ENCODE measurements at regions not wholly inside any gene's neighbourhood (a gene's known extent, or its start where the extent isn't known, plus 50 kb on each side); places are given as distances from the start of the nearest gene placed in this dataset.

GRCh38 chr10:130615457-130615856, 479.3 kb downstream of the GLRX3 start:
- intact Hi-C loops (cut with DNase I), result no loop called here
- no peaks in the 10 kb centered on the region for H3K9me3 ChIP-seq

GRCh38 chr10:130617985-130618384, 481.8 kb downstream of the GLRX3 start:
- no peaks in the 10 kb centered on the region for H3K9me3 ChIP-seq
- H3K9ac ChIP-seq (ENCODE audit: low read depth in 2 of 2, low read length in 2 of 2), result no peak overlapping the region
- no peak for TF ChIP-seq CTCF (IDR thresholded peaks at IDR 0.05)
- no peaks in the 10 kb centered on the region for H3K27me3 ChIP-seq
- H3K4me1 ChIP-seq, result no peaks in the 10 kb centered on the region
- intact Hi-C loops (cut with DNase I), result no loop called here
- no peak overlapping the region for H3K4me3 ChIP-seq
- H3K27ac ChIP-seq, result no peak overlapping the region
- DNase-seq, result no peak
- no peaks in the 10 kb centered on the region for H3K36me3 ChIP-seq

More at GRCh38 chr10:130615457-130615856, 479.3 kb downstream of the GLRX3 start:
- H3K4me3 ChIP-seq, result no peak overlapping the region
- H3K27ac ChIP-seq, result no peak overlapping the region
- TF ChIP-seq CTCF (IDR thresholded peaks at IDR 0.05), result no peak
- no peak overlapping the region for H3K9ac ChIP-seq (ENCODE audit: low read depth in 2 of 2, low read length in 2 of 2)
- no peak for DNase-seq
- no peaks in the 10 kb centered on the region for H3K36me3 ChIP-seq
- H3K4me1 ChIP-seq, result no peaks in the 10 kb centered on the region
- H3K27me3 ChIP-seq, result no peaks in the 10 kb centered on the region

GRCh38 chr10:130618647-130619046, 482.5 kb downstream of the GLRX3 start:
- no peak overlapping the region for H3K4me3 ChIP-seq
- no peak overlapping the region for H3K27ac ChIP-seq
- no peak overlapping the region for H3K9ac ChIP-seq (ENCODE audit: low read depth in 2 of 2, low read length in 2 of 2)
- intact Hi-C loops (cut with DNase I), result no loop called here
- DNase-seq, result no peak
- no peaks in the 10 kb centered on the region for H3K36me3 ChIP-seq
- no peaks in the 10 kb centered on the region for H3K27me3 ChIP-seq
- no peaks in the 10 kb centered on the region for H3K9me3 ChIP-seq
- TF ChIP-seq CTCF (IDR thresholded peaks at IDR 0.05), result no peak
- H3K4me1 ChIP-seq, result no peaks in the 10 kb centered on the region

GRCh38 chr10:130621231-130621775, 485.1 kb downstream of the GLRX3 start:
- Histone ChIP-seq H3K27ac (no peak overlapping the region), H3K9ac (ENCODE audit: low read depth in 2 of 2, low read length in 2 of 2) (no peak overlapping the region), H3K4me1 (no peaks in the 10 kb centered on the region), H3K27me3 (no peaks in the 10 kb centered on the region), H3K9me3 (no peaks in the 10 kb centered on the region), H3K36me3 (no peaks in the 10 kb centered on the region), H3K4me3 (no peak overlapping the region)
- no peak for DNase-seq
- intact Hi-C loops (cut with DNase I), result no loop called here
- TF ChIP-seq CTCF (IDR thresholded peaks at IDR 0.05), result no peak

- Histone ChIP-seq H3K27me3 (no peaks in the 10 kb centered on the region), H3K36me3 (no peaks in the 10 kb centered on the region), H3K9ac (ENCODE audit: low read depth in 2 of 2, low read length in 2 of 2) (no peak overlapping the region), H3K4me1 (no peaks in the 10 kb centered on the region), H3K9me3 (no peaks in the 10 kb centered on the region), H3K27ac (no peak overlapping the region), H3K4me3 (no peak overlapping the region)
- no peak for TF ChIP-seq CTCF (IDR thresholded peaks at IDR 0.05)
- DNase-seq, result no peak
- intact Hi-C loops (cut with DNase I), result no loop called here
Measured at GRCh38 chr10:130623680-130624267, 487.6 kb downstream of the GLRX3 start.
